Adrenal gland (tissue), 5 donors: ENCODE measurements at regions not wholly inside any gene's neighbourhood (a gene's known extent, or its start where the extent isn't known, plus 50 kb on each side); places are given as distances from the start of the nearest gene placed in this dataset.

ENCODE experiments used
- POLR2A ChIP-seq, 2 donors: fragments of 450-650 bp; IDR thresholded peaks; one replicate each; pipeline ENCODE4 v1.6.1; 2017; ENCODE audit warnings: antibody characterized with exemption in 2 of 2, mild to moderate bottlenecking in 2 of 2, moderate library complexity in 1 of 2
- TF ChIP-seq, protein P1 (sequence below), 6 experiments: fragments of 450-650 bp in 4 of 6; fragments of 200-600 bp in 2 of 6; sonication (generic) in 1 of 6; IDR thresholded peaks; 1 replicate in 5 of 6; 2 replicates in 1 of 6; pipeline versions ENCODE4 v1.5.1 to v1.8.0; 2016 to 2021; ENCODE audit warnings: antibody characterized with exemption in 6 of 6, mild to moderate bottlenecking in 2 of 6, moderate library complexity in 1 of 6
- donor health status: DM: no; HTN: no; CAD: no.

DNA sequence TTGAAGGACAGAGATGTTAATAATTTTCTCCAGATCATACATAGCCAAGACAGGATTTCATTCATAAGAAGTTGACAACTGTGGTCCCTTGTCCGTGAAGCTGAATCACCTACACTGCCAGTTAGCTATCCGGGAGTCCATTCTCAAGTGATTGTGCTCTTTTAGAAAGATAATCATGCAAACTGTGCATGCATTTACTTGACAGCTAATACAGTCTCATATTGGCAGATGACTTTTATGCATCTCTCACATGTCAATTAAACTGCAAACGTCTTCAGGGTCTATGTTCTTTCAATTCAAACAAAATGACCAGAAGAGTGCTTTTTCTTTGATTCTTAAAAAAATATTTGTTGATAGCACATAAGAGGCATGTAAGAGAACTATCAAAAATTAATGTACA, 1572.9 kb downstream of the C4orf33 start:
- TF ChIP-seq POLR2A (IDR thresholded peaks at IDR 0.05): no peak
- TF ChIP-seq, protein P1, sequence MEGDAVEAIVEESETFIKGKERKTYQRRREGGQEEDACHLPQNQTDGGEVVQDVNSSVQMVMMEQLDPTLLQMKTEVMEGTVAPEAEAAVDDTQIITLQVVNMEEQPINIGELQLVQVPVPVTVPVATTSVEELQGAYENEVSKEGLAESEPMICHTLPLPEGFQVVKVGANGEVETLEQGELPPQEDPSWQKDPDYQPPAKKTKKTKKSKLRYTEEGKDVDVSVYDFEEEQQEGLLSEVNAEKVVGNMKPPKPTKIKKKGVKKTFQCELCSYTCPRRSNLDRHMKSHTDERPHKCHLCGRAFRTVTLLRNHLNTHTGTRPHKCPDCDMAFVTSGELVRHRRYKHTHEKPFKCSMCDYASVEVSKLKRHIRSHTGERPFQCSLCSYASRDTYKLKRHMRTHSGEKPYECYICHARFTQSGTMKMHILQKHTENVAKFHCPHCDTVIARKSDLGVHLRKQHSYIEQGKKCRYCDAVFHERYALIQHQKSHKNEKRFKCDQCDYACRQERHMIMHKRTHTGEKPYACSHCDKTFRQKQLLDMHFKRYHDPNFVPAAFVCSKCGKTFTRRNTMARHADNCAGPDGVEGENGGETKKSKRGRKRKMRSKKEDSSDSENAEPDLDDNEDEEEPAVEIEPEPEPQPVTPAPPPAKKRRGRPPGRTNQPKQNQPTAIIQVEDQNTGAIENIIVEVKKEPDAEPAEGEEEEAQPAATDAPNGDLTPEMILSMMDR (IDR thresholded peaks at IDR 0.05): no peak
